ENCODE measurements at regions not wholly inside any gene's neighbourhood (a gene's known extent, or its start where the extent isn't known, plus 50 kb on each side); places are given as distances from the start of the nearest gene placed in this dataset.

GRCh38 chr7:17497549-17498167 is 199.2 kb downstream of the AHR start:
- no peak for TF ChIP-seq CTCF (IDR thresholded peaks at IDR 0.05; ENCODE audit: low read depth, low read length)
- DNase-seq, result no peak
- Histone ChIP-seq H3K9me3 (no peaks in the 10 kb centered on the region), H3K4me1 (no peaks in the 10 kb centered on the region), H3K4me3 (ENCODE audit: low read depth, low read length) (no peak overlapping the region), H3K27me3 (no peaks in the 10 kb centered on the region), H3K36me3 (no peaks in the 10 kb centered on the region)

- Histone ChIP-seq H3K4me1 (no peaks in the 10 kb centered on the region), H3K36me3 (no peaks in the 10 kb centered on the region), H3K27me3 (no peaks in the 10 kb centered on the region), H3K9me3 (no peaks in the 10 kb centered on the region), H3K4me3 (ENCODE audit: low read depth, low read length) (no peak overlapping the region)
- no peak for TF ChIP-seq CTCF (IDR thresholded peaks at IDR 0.05; ENCODE audit: low read depth, low read length)
- no peak for DNase-seq
Measured at GRCh38 chr7:17498230-17498629, 199.8 kb downstream of the AHR start.

GRCh38 chr7:17500736-17501135 is 202.3 kb downstream of the AHR start:
- H3K9me3 ChIP-seq, result no peaks in the 10 kb centered on the region
- no peaks in the 10 kb centered on the region for H3K36me3 ChIP-seq
- no peaks in the 10 kb centered on the region for H3K27me3 ChIP-seq
- no peak for TF ChIP-seq CTCF (IDR thresholded peaks at IDR 0.05; ENCODE audit: low read depth, low read length)
- no peak overlapping the region for H3K4me3 ChIP-seq (ENCODE audit: low read depth, low read length)
- no peaks in the 10 kb centered on the region for H3K4me1 ChIP-seq
- DNase-seq, result no peak

- DNase-seq, result no peak
- Histone ChIP-seq H3K4me1 (no peaks in the 10 kb centered on the region), H3K9me3 (no peaks in the 10 kb centered on the region), H3K27me3 (no peaks in the 10 kb centered on the region), H3K4me3 (ENCODE audit: low read depth, low read length) (no peak overlapping the region), H3K36me3 (no peaks in the 10 kb centered on the region)
- no peak for TF ChIP-seq CTCF (IDR thresholded peaks at IDR 0.05; ENCODE audit: low read depth, low read length)
Measured at GRCh38 chr7:17501441-17502212, 203.2 kb downstream of the AHR start.

GRCh38 chr7:17502213-17503060 is 204.0 kb downstream of the AHR start:
- Histone ChIP-seq H3K27me3 (no peaks in the 10 kb centered on the region), H3K4me1 (no peaks in the 10 kb centered on the region), H3K36me3 (no peaks in the 10 kb centered on the region), H3K9me3 (no peaks in the 10 kb centered on the region), H3K4me3 (ENCODE audit: low read depth, low read length) (no peak overlapping the region)
- no peak for DNase-seq
- TF ChIP-seq CTCF (IDR thresholded peaks at IDR 0.05; ENCODE audit: low read depth, low read length), result no peak
